ENCODE measurements at regions not wholly inside any gene's neighbourhood (a gene's known extent, or its start where the extent isn't known, plus 50 kb on each side); places are given as distances from the start of the nearest gene placed in this dataset.

GRCh38 chr20:22475662-22476061, 108.7 kb downstream of the FOXA2 start:
- TF ChIP-seq, protein P1, sequence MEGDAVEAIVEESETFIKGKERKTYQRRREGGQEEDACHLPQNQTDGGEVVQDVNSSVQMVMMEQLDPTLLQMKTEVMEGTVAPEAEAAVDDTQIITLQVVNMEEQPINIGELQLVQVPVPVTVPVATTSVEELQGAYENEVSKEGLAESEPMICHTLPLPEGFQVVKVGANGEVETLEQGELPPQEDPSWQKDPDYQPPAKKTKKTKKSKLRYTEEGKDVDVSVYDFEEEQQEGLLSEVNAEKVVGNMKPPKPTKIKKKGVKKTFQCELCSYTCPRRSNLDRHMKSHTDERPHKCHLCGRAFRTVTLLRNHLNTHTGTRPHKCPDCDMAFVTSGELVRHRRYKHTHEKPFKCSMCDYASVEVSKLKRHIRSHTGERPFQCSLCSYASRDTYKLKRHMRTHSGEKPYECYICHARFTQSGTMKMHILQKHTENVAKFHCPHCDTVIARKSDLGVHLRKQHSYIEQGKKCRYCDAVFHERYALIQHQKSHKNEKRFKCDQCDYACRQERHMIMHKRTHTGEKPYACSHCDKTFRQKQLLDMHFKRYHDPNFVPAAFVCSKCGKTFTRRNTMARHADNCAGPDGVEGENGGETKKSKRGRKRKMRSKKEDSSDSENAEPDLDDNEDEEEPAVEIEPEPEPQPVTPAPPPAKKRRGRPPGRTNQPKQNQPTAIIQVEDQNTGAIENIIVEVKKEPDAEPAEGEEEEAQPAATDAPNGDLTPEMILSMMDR (IDR thresholded peaks at IDR 0.05) = no peak
- no peak for TF ChIP-seq POLR2AphosphoS5 (IDR thresholded peaks at IDR 0.05)
